Trophoblast cell (in vitro differentiated cells and primary cell): ENCODE measurements at regions not wholly inside any gene's neighbourhood (a gene's known extent, or its start where the extent isn't known, plus 50 kb on each side); places are given as distances from the start of the nearest gene placed in this dataset.

Experiments
- DNase-seq, 2 donors: peaks; one replicate each; pipeline ENCODE4 v3.0.0-alpha.2; 2016
- H2AFZ ChIP-seq: 2 replicates; pipeline ENCODE4 v1.6.1; 2013; ENCODE audit warnings: low read length, moderate library complexity, mild to moderate bottlenecking; ENCODE audit not compliant: insufficient read depth, poor library complexity
- H2AK5ac ChIP-seq: 2 replicates; pipeline ENCODE4 v1.6.1; 2013; ENCODE audit warnings: mild to moderate bottlenecking, low read length
- H2BK120ac ChIP-seq: 2 replicates; pipeline ENCODE4 v1.6.1; 2013; ENCODE audit warnings: low read length, mild to moderate bottlenecking, moderate library complexity; ENCODE audit not compliant: insufficient read depth, poor library complexity
- H2BK12ac ChIP-seq: 2 replicates; pipeline ENCODE4 v1.6.1; 2013; ENCODE audit warnings: mild to moderate bottlenecking, low read length, moderate library complexity
- H2BK5ac ChIP-seq: 2 replicates; pipeline ENCODE4 v1.6.1; 2013; ENCODE audit warnings: low read length, low read depth, moderate library complexity, mild to moderate bottlenecking; ENCODE audit not compliant: poor library complexity
- H3K14ac ChIP-seq: 2 replicates; pipeline ENCODE4 v1.6.1; 2013; ENCODE audit warnings: mild to moderate bottlenecking, low read length
- H3K18ac ChIP-seq: 2 replicates; pipeline ENCODE4 v1.6.1; 2013; ENCODE audit warnings: mild to moderate bottlenecking, low read length
- H3K23ac ChIP-seq: 2 replicates; pipeline ENCODE4 v1.6.1; 2013; ENCODE audit warnings: low read length
- H3K27ac ChIP-seq: 2 replicates; pipeline ENCODE4 v1.5.1; 2013; ENCODE audit warnings: low read depth, mild to moderate bottlenecking, inconsistent platforms, low read length, moderate library complexity
- H3K27me3 ChIP-seq: 2 replicates; pipeline ENCODE4 v1.6.1; 2013; ENCODE audit warnings: inconsistent platforms, mild to moderate bottlenecking, low read length, moderate library complexity; ENCODE audit not compliant: insufficient read depth
- H3K36me3 ChIP-seq, 2 experiments: 1 replicate in 1 of 2; 2 replicates in 1 of 2; pipeline ENCODE4 v1.6.1; 2013; ENCODE audit warnings: low read length in 2 of 2, mild to moderate bottlenecking in 2 of 2, moderate library complexity in 1 of 2; ENCODE audit not compliant: insufficient read depth in 2 of 2, control insufficient read depth in 1 of 2
- H3K4ac ChIP-seq: 2 replicates; pipeline ENCODE4 v1.6.1; 2013; ENCODE audit warnings: low read depth, mild to moderate bottlenecking, low read length, moderate library complexity
- H3K4me1 ChIP-seq, 2 experiments: 1 replicate in 1 of 2; 2 replicates in 1 of 2; pipeline ENCODE4 v1.6.1; 2013; ENCODE audit warnings: low read length in 2 of 2, mild to moderate bottlenecking in 2 of 2, moderate library complexity in 1 of 2; ENCODE audit not compliant: insufficient read depth in 2 of 2, control insufficient read depth in 1 of 2
- H3K4me2 ChIP-seq: 2 replicates; pipeline ENCODE4 v1.6.1; 2013; ENCODE audit warnings: inconsistent platforms, mild to moderate bottlenecking, low read length, moderate library complexity
- H3K4me3 ChIP-seq: 2 replicates; pipeline ENCODE4 v1.5.1; 2013; ENCODE audit warnings: mild to moderate bottlenecking, low read depth, low read length, inconsistent platforms
- H3K79me1 ChIP-seq: one replicate; pipeline ENCODE4 v1.6.1; 2013; ENCODE audit warnings: low read length
- H3K79me2 ChIP-seq: 2 replicates; pipeline ENCODE4 v1.6.1; 2013; ENCODE audit warnings: low read length, mild to moderate bottlenecking; ENCODE audit not compliant: control insufficient read depth, insufficient read depth, poor library complexity
- H3K9ac ChIP-seq: 2 replicates; pipeline ENCODE4 v1.6.1; 2013; ENCODE audit warnings: mild to moderate bottlenecking, low read length
- H3K9me3 ChIP-seq: 2 replicates; pipeline ENCODE4 v1.6.1; 2013; ENCODE audit warnings: low read depth, mild to moderate bottlenecking, control low read depth, inconsistent platforms, low read length; ENCODE audit not compliant: insufficient read depth
- H4K12ac ChIP-seq: 2 replicates; pipeline ENCODE4 v1.6.1; 2013; ENCODE audit warnings: low read depth, mild to moderate bottlenecking, low read length, moderate library complexity
- H4K8ac ChIP-seq: 2 replicates; pipeline ENCODE4 v1.6.1; 2013; ENCODE audit warnings: low read depth, mild to moderate bottlenecking, low read length, moderate library complexity
- H4K91ac ChIP-seq: one replicate; pipeline ENCODE4 v1.6.1; 2013; ENCODE audit warnings: low read depth, mild to moderate bottlenecking, low read length, moderate library complexity
- WGBS: extraction: QIAGEN DNeasy Blood & Tissue Kit; methylation state at CpG from one replicate; pipeline ENCODE4 v1.1.7; 2013; ENCODE audit warnings: missing lambda C conversion rate; ENCODE audit not compliant: insufficient read length, insufficient coverage; ENCODE audit errors: extremely low coverage; 5-methylcytosine and 5-hydroxymethylcytosine counted together

DNA sequence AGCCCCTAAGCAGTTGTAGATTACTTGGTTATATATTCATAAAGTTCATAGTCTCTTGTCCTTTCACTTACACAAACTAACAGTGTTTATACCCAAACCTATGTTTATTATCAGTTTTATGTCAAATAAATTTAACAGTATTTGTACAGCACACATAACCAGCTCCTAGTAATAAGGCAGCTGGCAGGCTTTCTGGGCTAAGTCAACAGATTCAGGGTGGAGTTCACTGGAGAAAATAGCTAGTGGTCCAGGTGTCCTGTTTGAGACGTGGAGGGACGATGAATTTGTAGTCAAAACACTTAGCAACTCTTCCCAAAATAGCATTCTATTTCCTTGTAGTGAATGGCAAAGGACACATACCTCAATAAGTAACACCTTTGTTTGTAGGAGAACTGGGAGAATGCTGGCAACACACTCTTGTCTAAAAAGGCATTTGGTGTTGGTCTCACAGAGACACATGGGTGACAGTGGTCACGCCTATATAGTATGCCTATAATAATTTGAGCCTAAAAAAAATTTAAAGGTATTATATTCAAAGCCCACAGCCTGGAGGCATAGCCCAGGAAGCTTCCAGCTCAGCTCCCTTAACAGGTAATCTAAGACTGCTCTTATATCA, 156.4 kb upstream of the CARMIL1 start:
- Histone ChIP-seq H4K8ac (no peak overlapping the region), H2AFZ (no peak overlapping the region), H4K12ac (no peak overlapping the region), H2AK5ac (no peak overlapping the region), H3K14ac (no peak overlapping the region), H2BK5ac (no peak overlapping the region), H3K9ac (no peak overlapping the region), H3K4me3 (no peak overlapping the region), H3K4me2 (no peak overlapping the region), H2BK12ac (peak overlapping the region; percentile 64), H3K36me3 (no peaks in the 10 kb centered on the region), H3K4me1 (no peaks in the 10 kb centered on the region), H4K91ac (no peak overlapping the region), H3K79me2 (no peaks in the 10 kb centered on the region), H2BK120ac (no peak overlapping the region), H3K79me1 (no peaks in the 10 kb centered on the region), H3K27me3 (no peaks in the 10 kb centered on the region), H3K23ac (no peak overlapping the region), H3K18ac (no peak overlapping the region), H3K27ac (no peak overlapping the region), H3K4ac (no peak overlapping the region), H3K9me3 (no peaks in the 10 kb centered on the region)
- WGBS = no CpG with 5 or more reads among the region's 3 CpGs
- no peak for DNase-seq

DNA sequence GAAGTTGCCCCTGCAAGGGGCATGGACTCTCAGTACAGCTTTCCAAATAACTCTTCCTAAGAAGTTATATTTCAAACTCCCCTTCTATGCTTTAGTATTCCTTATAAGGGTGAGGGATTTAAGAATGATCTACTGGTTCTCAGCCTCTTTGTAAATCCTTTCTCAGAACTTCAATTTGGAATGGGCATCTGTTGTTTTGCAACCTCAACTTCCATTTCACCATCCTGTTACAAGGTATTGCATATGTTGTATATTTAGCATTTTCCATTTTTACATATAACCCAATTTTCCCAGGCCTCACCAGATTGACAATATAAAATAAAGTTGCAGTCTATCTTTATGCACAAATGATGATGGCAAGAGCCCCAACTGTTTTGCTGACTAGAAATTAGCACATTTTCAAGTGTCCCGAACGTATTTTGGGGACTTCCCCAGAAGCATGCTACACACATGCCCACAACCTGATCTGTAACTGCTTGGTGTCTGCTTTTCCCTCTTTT, 154.9 kb upstream of the CARMIL1 start:
- Histone ChIP-seq H4K12ac (no peak overlapping the region), H3K4me2 (no peak overlapping the region), H3K4ac (no peak overlapping the region), H3K27ac (no peak overlapping the region), H4K8ac (no peak overlapping the region), H3K9me3 (no peaks in the 10 kb centered on the region), H3K4me3 (no peak overlapping the region), H3K79me1 (no peaks in the 10 kb centered on the region), H2BK12ac (no peak overlapping the region), H2AK5ac (no peak overlapping the region), H3K27me3 (no peaks in the 10 kb centered on the region), H3K18ac (no peak overlapping the region), H3K9ac (no peak overlapping the region), H2AFZ (no peak overlapping the region), H3K36me3 (no peaks in the 10 kb centered on the region), H3K79me2 (no peaks in the 10 kb centered on the region), H4K91ac (no peak overlapping the region), H2BK5ac (no peak overlapping the region), H3K23ac (no peak overlapping the region), H2BK120ac (no peak overlapping the region), H3K4me1 (no peaks in the 10 kb centered on the region), H3K14ac (no peak overlapping the region)
- WGBS = no CpG with 5 or more reads among the region's 2 CpGs
- DNase-seq = no peak

DNA sequence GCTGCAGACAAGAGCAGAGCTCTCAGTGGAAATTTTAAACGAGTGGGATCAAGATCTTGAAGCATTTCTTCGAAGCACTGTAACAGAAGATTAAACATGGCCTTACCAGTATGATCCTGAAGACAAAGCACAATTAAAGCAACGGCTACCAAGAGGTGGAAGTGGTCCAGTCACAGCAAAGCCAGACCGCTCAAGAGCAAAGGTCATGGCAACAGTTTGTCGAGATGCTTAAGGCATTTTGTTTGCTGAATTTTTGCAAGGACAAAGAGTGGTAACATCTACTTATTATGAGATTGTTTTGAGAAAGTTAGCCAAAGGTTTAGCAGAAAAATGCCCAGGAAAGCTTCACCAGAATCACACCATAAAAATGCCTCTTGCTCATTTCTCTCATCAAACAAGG, 153.4 kb upstream of the CARMIL1 start:
- H3K9me3 ChIP-seq = no peaks in the 10 kb centered on the region

DNA sequence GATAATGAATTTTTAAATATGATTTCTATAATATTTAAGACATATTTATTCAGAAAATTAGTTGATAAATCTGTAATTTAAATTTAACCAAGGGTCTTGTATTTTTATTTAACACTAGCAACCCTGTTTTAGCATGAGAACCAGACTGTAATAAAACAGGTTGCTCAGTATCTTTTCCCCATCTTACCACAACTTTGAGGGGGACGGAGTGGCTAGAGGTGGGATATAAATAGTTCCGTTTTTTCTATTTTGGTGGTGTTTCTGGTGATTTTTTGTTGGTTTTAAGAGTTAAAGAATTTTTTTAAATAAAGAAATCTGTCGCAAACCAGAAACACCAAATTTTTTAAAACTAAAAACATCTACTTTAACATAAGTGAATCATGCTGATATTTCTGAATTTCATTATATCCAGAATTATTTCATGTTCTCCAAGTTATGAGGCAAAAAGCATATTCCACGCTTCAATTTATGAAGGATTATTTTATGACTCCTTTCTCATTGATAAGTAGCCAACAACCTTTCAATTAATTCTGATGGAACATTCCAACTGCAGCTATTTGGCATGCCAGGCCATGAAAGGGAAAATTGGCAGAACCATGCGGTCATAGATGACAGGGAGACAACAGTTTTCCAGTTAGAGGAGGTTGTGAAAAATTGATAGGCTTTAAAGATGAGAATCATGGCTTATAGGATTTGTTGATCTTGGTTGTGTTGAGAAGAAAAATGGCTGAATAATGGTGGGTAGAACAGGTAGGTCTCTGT, 151.9 kb upstream of the CARMIL1 start:
- no peak overlapping the region for H4K8ac ChIP-seq

More for the DNA sequence above, 153.4 kb upstream of the CARMIL1 start:
- Histone ChIP-seq H2AFZ (no peak overlapping the region), H3K4me1 (no peaks in the 10 kb centered on the region), H3K9ac (no peak overlapping the region), H3K4me3 (no peak overlapping the region), H4K8ac (no peak overlapping the region), H2BK12ac (no peak overlapping the region), H2BK5ac (no peak overlapping the region), H3K36me3 (no peaks in the 10 kb centered on the region), H3K4me2 (no peak overlapping the region), H3K79me1 (no peaks in the 10 kb centered on the region), H2BK120ac (no peak overlapping the region), H3K27ac (no peak overlapping the region), H3K23ac (no peak overlapping the region), H3K18ac (no peak overlapping the region), H4K91ac (no peak overlapping the region), H4K12ac (no peak overlapping the region), H2AK5ac (no peak overlapping the region), H3K27me3 (no peaks in the 10 kb centered on the region), H3K4ac (no peak overlapping the region), H3K14ac (no peak overlapping the region), H3K79me2 (no peaks in the 10 kb centered on the region)
- no peak for DNase-seq
- no CpG with 5 or more reads among the region's 5 CpGs for WGBS

More for the DNA sequence above, 151.9 kb upstream of the CARMIL1 start:
- no peak overlapping the region for H2BK120ac ChIP-seq
- H2BK5ac ChIP-seq = no peak overlapping the region
- H3K18ac ChIP-seq = no peak overlapping the region
- H3K4me3 ChIP-seq = no peak overlapping the region
- H3K79me1 ChIP-seq = no peaks in the 10 kb centered on the region
- WGBS = no CpG with 5 or more reads among the region's 5 CpGs
- H4K91ac ChIP-seq = no peak overlapping the region
- H2BK12ac ChIP-seq = no peak overlapping the region
- H3K36me3 ChIP-seq = no peaks in the 10 kb centered on the region
- H3K14ac ChIP-seq = no peak overlapping the region
- H4K12ac ChIP-seq = no peak overlapping the region
- no peak for DNase-seq
- H3K9ac ChIP-seq = no peak overlapping the region
- H3K4me1 ChIP-seq = no peaks in the 10 kb centered on the region
- no peaks in the 10 kb centered on the region for H3K9me3 ChIP-seq
- H3K27me3 ChIP-seq = no peaks in the 10 kb centered on the region
- no peak overlapping the region for H2AFZ ChIP-seq
- no peaks in the 10 kb centered on the region for H3K79me2 ChIP-seq
- H3K4ac ChIP-seq = no peak overlapping the region
- H3K23ac ChIP-seq = no peak overlapping the region
- H3K27ac ChIP-seq = no peak overlapping the region
- H3K4me2 ChIP-seq = no peak overlapping the region
- no peak overlapping the region for H2AK5ac ChIP-seq
